ENCODE measurements at regions not wholly inside any gene's neighbourhood (a gene's known extent, or its start where the extent isn't known, plus 50 kb on each side); places are given as distances from the start of the nearest gene placed in this dataset.

DNA sequence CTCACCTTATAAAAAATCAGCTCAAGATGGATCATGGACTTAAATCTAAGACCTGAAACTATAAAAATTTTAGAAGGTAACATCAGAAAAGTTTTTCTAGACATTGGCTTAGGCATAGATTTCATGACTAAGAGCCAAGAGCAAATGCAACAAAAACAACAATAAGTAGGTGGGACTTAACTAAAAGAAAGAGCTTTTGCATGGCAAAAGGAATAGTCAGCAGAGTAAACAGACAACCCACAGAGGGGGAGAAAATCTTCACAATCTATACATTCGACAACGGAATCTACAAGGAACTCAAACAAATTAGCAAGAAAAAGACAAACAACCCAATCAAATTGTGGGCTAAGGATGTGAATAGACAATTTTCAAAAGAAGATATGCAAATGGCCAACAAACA is 368.4 kb upstream of the KIF2B start:
- POLR2A ChIA-PET, result no interaction called here
- BruUV-seq (replicated peaks), result no TSS peak
- dilution Hi-C loops (cut with MboI; ENCODE audit: extremely low pct_ligation_motif_present, low sequenced_read_pairs), result no loop called here

More for the DNA sequence above, 368.4 kb upstream of the KIF2B start:
- intact Hi-C loops (cut with micrococcal nuclease), result no loop called here
- no peaks in the 10 kb centered on the region for H3K27me3 ChIP-seq (ENCODE audit: control insufficient read depth in 2 of 2, insufficient read depth in 2 of 2, low read length in 2 of 2)
- no peaks in the 10 kb centered on the region for H3K36me3 ChIP-seq (ENCODE audit: control insufficient read depth in 2 of 2, extremely low read depth in 1 of 2, insufficient read depth in 2 of 2, low read length in 2 of 2)
- H3K9ac ChIP-seq (replicated peaks; ENCODE audit: extremely low read depth, insufficient read depth, low read length), result no peak overlapping the region
- H2AFZ ChIP-seq (ENCODE audit: low read depth, low read length), result no peak overlapping the region
- CTCF ChIA-PET, result no interaction called here
- no peaks in the 10 kb centered on the region for H3K9me1 ChIP-seq (replicated peaks; ENCODE audit: control insufficient read depth, extremely low read depth, insufficient read depth, low read length)
- no peak for FAIRE-seq
- no peaks in the 10 kb centered on the region for H3K79me2 ChIP-seq (ENCODE audit: control insufficient read depth, insufficient read depth, low read length)
- no peaks in the 10 kb centered on the region for H3K9me3 ChIP-seq (replicated peaks; ENCODE audit: control insufficient read depth, insufficient read depth, low read length)
- H3K4me1 ChIP-seq (ENCODE audit: control insufficient read depth, extremely low read depth, insufficient read depth, low read length), result no peaks in the 10 kb centered on the region
- H3K27ac ChIP-seq (ENCODE audit: insufficient read depth, low read depth, low read length), result no peak overlapping the region
- no peak for DNase-seq (ENCODE audit: low read depth, low spot score)
- H4K20me1 ChIP-seq (replicated peaks; ENCODE audit: control insufficient read depth, extremely low read depth, insufficient read depth, low read length), result no peaks in the 10 kb centered on the region
- H3K4me3 ChIP-seq (replicated peaks in 1 of 3; ENCODE audit: insufficient read depth in 1 of 3, low read depth in 1 of 3, low read length in 3 of 3), result no peak overlapping the region
- no peak for TF ChIP-seq POLR2AphosphoS5 (IDR thresholded peaks at IDR 0.05; ENCODE audit: insufficient read depth, low read depth, low read length)
- no peak for TF ChIP-seq FOS (IDR thresholded peaks at IDR 0.05; ENCODE audit: borderline replicate concordance, insufficient read depth, low read length)
- no peak for TF ChIP-seq POLR2A (IDR thresholded peaks at IDR 0.05; ENCODE audit: low read depth, low read length)
- no peak for TF ChIP-seq GATA2 (IDR thresholded peaks at IDR 0.05; ENCODE audit: insufficient read depth, insufficient read length, low read depth, low read length)
- no peak for TF ChIP-seq JUN (IDR thresholded peaks at IDR 0.05; ENCODE audit: borderline replicate concordance, insufficient read depth, insufficient read length, low read depth)
- no peak for TF ChIP-seq MYC (IDR thresholded peaks at IDR 0.05; ENCODE audit: low read depth, low read length)
- TF ChIP-seq CTCF (IDR thresholded peaks at IDR 0.05; ENCODE audit: extremely low read depth in 1 of 2, insufficient read depth in 1 of 2, low read depth in 1 of 2, low read length in 2 of 2), result no peak
- TF ChIP-seq MAX (IDR thresholded peaks at IDR 0.05; ENCODE audit: insufficient read depth, insufficient read length), result no peak
- TF ChIP-seq EZH2 (IDR thresholded peaks at IDR 0.05; ENCODE audit: borderline replicate concordance, low read depth, low read length, severe bottlenecking), result no peak
- H3K4me2 ChIP-seq (ENCODE audit: insufficient read depth, low read length), result no peak overlapping the region
